ENCODE measurements at regions not wholly inside any gene's neighbourhood (a gene's known extent, or its start where the extent isn't known, plus 50 kb on each side); places are given as distances from the start of the nearest gene placed in this dataset.

DNA sequence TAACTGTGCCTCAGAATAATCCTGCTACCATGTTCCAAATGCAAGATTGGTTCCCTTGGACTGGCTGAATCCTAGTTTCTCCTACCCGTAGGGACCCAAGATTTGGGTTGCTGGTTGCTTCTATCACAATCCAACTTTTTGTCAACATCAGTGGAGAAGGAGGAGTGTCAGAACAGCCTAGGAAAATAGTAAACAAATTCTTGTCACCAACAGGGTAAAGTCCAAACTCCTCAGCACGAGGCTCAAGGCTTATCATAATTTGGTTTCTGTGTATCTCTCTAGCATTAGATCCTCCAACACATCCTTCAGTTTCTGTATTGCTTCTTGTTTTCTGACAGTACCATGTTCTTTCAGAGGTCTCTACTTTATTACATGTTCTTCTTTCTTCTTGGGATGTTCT, 370.2 kb upstream of the DAB1 start:
- TF ChIP-seq POLR2A (IDR thresholded peaks at IDR 0.05; ENCODE audit: low read depth, low read length) = no peak
- TF ChIP-seq POLR2AphosphoS5 (IDR thresholded peaks at IDR 0.05; ENCODE audit: low read depth, low read length) = no peak
- TF ChIP-seq TAF1 (IDR thresholded peaks at IDR 0.05; ENCODE audit: borderline replicate concordance, low read depth, low read length) = no peak
